HUES48 (cell line): ENCODE measurements at regions not wholly inside any gene's neighbourhood (a gene's known extent, or its start where the extent isn't known, plus 50 kb on each side); places are given as distances from the start of the nearest gene placed in this dataset.

ENCODE experiments used
- H3K27ac ChIP-seq: one replicate; pipeline ENCODE4 v1.7.0; 2013; ENCODE audit warnings: low read depth, low read length, inconsistent platforms
- H3K27me3 ChIP-seq: 2 replicates; pipeline ENCODE4 v1.6.1; 2013; ENCODE audit warnings: mild to moderate bottlenecking, low read length; ENCODE audit not compliant: control insufficient read depth, insufficient read depth
- H3K36me3 ChIP-seq: 2 replicates; pipeline ENCODE4 v1.6.1; 2013; ENCODE audit warnings: low read length; ENCODE audit not compliant: control insufficient read depth, insufficient read depth
- H3K4me1 ChIP-seq: 2 replicates; pipeline ENCODE4 v1.6.1; 2013; ENCODE audit warnings: mild to moderate bottlenecking, low read length; ENCODE audit not compliant: control insufficient read depth, insufficient read depth
- H3K4me3 ChIP-seq: 2 replicates; pipeline ENCODE4 v1.5.1; 2013; ENCODE audit warnings: mild to moderate bottlenecking, low read depth, low read length
- H3K9ac ChIP-seq: 2 replicates; pipeline ENCODE4 v1.6.1; 2013; ENCODE audit warnings: mild to moderate bottlenecking, low read depth, low read length, moderate library complexity
- H3K9me3 ChIP-seq: 2 replicates; pipeline ENCODE4 v1.6.1; 2013; ENCODE audit warnings: low read length; ENCODE audit not compliant: control insufficient read depth, insufficient read depth

- H3K27ac ChIP-seq = no peak overlapping the region
- H3K9ac ChIP-seq = no peak overlapping the region
- H3K9me3 ChIP-seq = no peaks in the 10 kb centered on the region
- H3K27me3 ChIP-seq = no peaks in the 10 kb centered on the region
- peaks cover 10% of the 10 kb centered on the region for H3K4me1 ChIP-seq
- H3K36me3 ChIP-seq = no peaks in the 10 kb centered on the region
- H3K4me3 ChIP-seq = no peak overlapping the region
Observed at GRCh38 chr1:110734133-110734680, 59.5 kb upstream of the KCNA3 start.

- no peaks in the 10 kb centered on the region for H3K9me3 ChIP-seq
- H3K36me3 ChIP-seq = no peaks in the 10 kb centered on the region
- H3K27me3 ChIP-seq = no peaks in the 10 kb centered on the region
- H3K4me1 ChIP-seq = peaks cover 10% of the 10 kb centered on the region
- H3K9ac ChIP-seq = no peak overlapping the region
- H3K27ac ChIP-seq = no peak overlapping the region
- no peak overlapping the region for H3K4me3 ChIP-seq
Observed at GRCh38 chr1:110731529-110731928, 56.8 kb upstream of the KCNA3 start.

- H3K9me3 ChIP-seq = no peaks in the 10 kb centered on the region
- no peaks in the 10 kb centered on the region for H3K36me3 ChIP-seq
- H3K4me3 ChIP-seq = no peak overlapping the region
- no peak overlapping the region for H3K27ac ChIP-seq
- no peak overlapping the region for H3K9ac ChIP-seq
- H3K4me1 ChIP-seq = peaks cover 10% of the 10 kb centered on the region; the same call in 1 of the 2 replicates
- H3K27me3 ChIP-seq = no peaks in the 10 kb centered on the region
Observed at GRCh38 chr1:110728388-110729001, 53.8 kb upstream of the KCNA3 start.

- Histone ChIP-seq H3K4me3 (no peak overlapping the region), H3K27ac (no peak overlapping the region), H3K9ac (no peak overlapping the region), H3K36me3 (no peaks in the 10 kb centered on the region), H3K4me1 (peaks cover 4% of the 10 kb centered on the region; the same call in 1 of the 2 replicates), H3K27me3 (no peaks in the 10 kb centered on the region), H3K9me3 (no peaks in the 10 kb centered on the region)
Observed at GRCh38 chr1:110727246-110727645, 52.5 kb upstream of the KCNA3 start.

- no peaks in the 10 kb centered on the region for H3K36me3 ChIP-seq
- H3K4me3 ChIP-seq = no peak overlapping the region
- no peaks in the 10 kb centered on the region for H3K27me3 ChIP-seq
- peaks cover 2% of the 10 kb centered on the region; the same call in 1 of the 2 replicates for H3K4me1 ChIP-seq
- H3K27ac ChIP-seq = no peak overlapping the region
- H3K9me3 ChIP-seq = no peaks in the 10 kb centered on the region
- H3K9ac ChIP-seq = no peak overlapping the region
Observed at GRCh38 chr1:110726755-110727154, 52.0 kb upstream of the KCNA3 start.
